ENCODE measurements at regions not wholly inside any gene's neighbourhood (a gene's known extent, or its start where the extent isn't known, plus 50 kb on each side); places are given as distances from the start of the nearest gene placed in this dataset.
"Not testable (repeated sequence)": the region's sequence is repeated elsewhere in the genome, so short reads cannot be mapped to it uniquely, and the experiment has no call there.

GRCh38 chr5:63398346-63398745 is 563.9 kb downstream of the HTR1A start:
- Mint-ChIP-seq H3K36me3 (no peaks in the 10 kb centered on the region), H3K27ac (no peak overlapping the region), H3K9me3 (no peaks in the 10 kb centered on the region), H3K4me1 (peaks cover 4% of the 10 kb centered on the region), H3K27me3 (ENCODE audit: low read depth) (no peaks in the 10 kb centered on the region), H3K4me3 (no peak overlapping the region)
- POLR2A ChIA-PET = no interaction called here
- CTCF ChIA-PET = no interaction called here
- DNase-seq (ENCODE audit: low spot score) = peak; percentile 21
- TF ChIP-seq PRDM15 (CRISPR knock-in tag; IDR thresholded peaks at IDR 0.05) (no peak), USF2 (CRISPR knock-in tag; IDR thresholded peaks at IDR 0.05) (0 out of 2 replicates have a peak, but pooled peaks have one; percentile 27), GABPB1 (CRISPR knock-in tag; IDR thresholded peaks at IDR 0.05) (no peak), ZBTB21 (CRISPR knock-in tag; IDR thresholded peaks at IDR 0.05; ENCODE audit: borderline replicate concordance) (no peak), PREB (CRISPR knock-in tag; IDR thresholded peaks at IDR 0.05; ENCODE audit: borderline replicate concordance) (no peak), E2F5 (CRISPR knock-in tag; IDR thresholded peaks at IDR 0.05) (no peak), MYBL2 (CRISPR knock-in tag; IDR thresholded peaks at IDR 0.05) (no peak), TEAD1 (CRISPR knock-in tag; IDR thresholded peaks at IDR 0.05) (no peak), ZNF416 (CRISPR knock-in tag; IDR thresholded peaks at IDR 0.05) (no peak)
- ATAC-seq = peak; percentile 94

- POLR2A ChIA-PET; H3K27me3 Mint-ChIP-seq (ENCODE audit: low read depth); H3K27ac Mint-ChIP-seq; DNase-seq (ENCODE audit: low spot score); H3K36me3 Mint-ChIP-seq; H3K9me3 Mint-ChIP-seq; H3K4me3 Mint-ChIP-seq: not testable (repeated sequence)
- CTCF ChIA-PET = interaction anchor here (0.7 to 1.0 kb wide), 3 partner anchors 12 to 709 kb away, joined by 3 to 4 read pairs (median 3); no protein-coding TSS in a partner anchor
- peak; percentile 84 for ATAC-seq
- H3K4me1 Mint-ChIP-seq = peaks cover 14% of the 10 kb centered on the region
Observed at GRCh38 chr5:63388188-63388587, 574.1 kb downstream of the HTR1A start.

GRCh38 chr5:63375851-63376250 is 586.4 kb downstream of the HTR1A start:
- ChIA-PET POLR2A (no interaction called here), CTCF (no interaction called here)
- no peak for TF ChIP-seq FOXJ3 (CRISPR knock-in tag; IDR thresholded peaks at IDR 0.05; ENCODE audit: borderline replicate concordance)
- TF ChIP-seq ESRRA (CRISPR knock-in tag; IDR thresholded peaks at IDR 0.05; ENCODE audit: borderline replicate concordance) = no peak
- no peak for TF ChIP-seq CREB1 (CRISPR knock-in tag; IDR thresholded peaks at IDR 0.05)
- no peaks in the 10 kb centered on the region for H3K4me1 Mint-ChIP-seq
- no peak for ATAC-seq
- peaks cover 18% of the 10 kb centered on the region for H3K9me3 Mint-ChIP-seq
- no peaks in the 10 kb centered on the region for H3K27me3 Mint-ChIP-seq (ENCODE audit: low read depth)
- no peaks in the 10 kb centered on the region; the same call in 1 of the 2 replicates for H3K36me3 Mint-ChIP-seq
- no peak overlapping the region for H3K4me3 Mint-ChIP-seq
- H3K27ac Mint-ChIP-seq = no peak overlapping the region
- no peak for DNase-seq (ENCODE audit: low spot score)

GRCh38 chr5:63374085-63374484 is 588.2 kb downstream of the HTR1A start:
- H3K4me1 Mint-ChIP-seq = no peaks in the 10 kb centered on the region
- no peaks in the 10 kb centered on the region for H3K27me3 Mint-ChIP-seq (ENCODE audit: low read depth)
- TF ChIP-seq SP1 (CRISPR knock-in tag; conservative IDR thresholded peaks at IDR 0.05) = no peak
- TF ChIP-seq ARID4B (CRISPR knock-in tag; IDR thresholded peaks at IDR 0.05; ENCODE audit: borderline replicate concordance) = no peak
- TF ChIP-seq KAT7 (CRISPR knock-in tag; IDR thresholded peaks at IDR 0.05; ENCODE audit: borderline replicate concordance) = no peak
- no peak for TF ChIP-seq E2F4 (CRISPR knock-in tag; IDR thresholded peaks at IDR 0.05; ENCODE audit: borderline replicate concordance, low read depth)
- CTCF ChIA-PET = no interaction called here
- H3K27ac Mint-ChIP-seq = no peak overlapping the region
- H3K36me3 Mint-ChIP-seq = no peaks in the 10 kb centered on the region
- no peak overlapping the region for H3K4me3 Mint-ChIP-seq
- no peak for DNase-seq (ENCODE audit: low spot score)
- ATAC-seq = no peak
- peaks cover 15% of the 10 kb centered on the region; the same call in 1 of the 2 replicates for H3K9me3 Mint-ChIP-seq
- POLR2A ChIA-PET = no interaction called here
